CD4-positive, alpha-beta T cell treated with Interleukin-4 for 1 hour (primary cell): ENCODE measurements at regions not wholly inside any gene's neighbourhood (a gene's known extent, or its start where the extent isn't known, plus 50 kb on each side); places are given as distances from the start of the nearest gene placed in this dataset.
"Not testable (repeated sequence)": the region's sequence is repeated elsewhere in the genome, so short reads cannot be mapped to it uniquely, and the experiment has no call there.

ENCODE experiments used
- DNase-seq, 2 donors: peaks; one replicate each; pipeline ENCODE4 v3.0.0-alpha.2; 2020 to 2022

DNA sequence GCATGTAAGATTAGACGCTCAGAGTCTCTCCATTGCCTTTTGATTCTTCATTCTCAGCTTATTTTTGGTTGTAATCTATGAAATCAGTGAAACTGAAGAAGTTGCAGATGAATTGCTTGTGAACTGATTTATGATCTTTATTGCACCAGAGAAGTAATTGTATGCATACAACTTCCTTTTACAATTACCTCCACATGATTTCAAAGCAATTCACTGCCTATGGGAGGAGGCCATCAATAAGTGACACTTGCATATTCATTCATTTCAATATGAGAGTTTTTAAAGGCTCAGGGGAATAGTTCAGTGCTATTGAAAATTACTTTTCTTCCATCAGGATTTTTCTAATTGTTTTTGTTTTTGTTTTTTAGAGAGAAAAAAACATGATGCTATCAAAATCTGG lies 222.3 kb downstream of the NKX6-1 start:
- no peak for DNase-seq

DNA sequence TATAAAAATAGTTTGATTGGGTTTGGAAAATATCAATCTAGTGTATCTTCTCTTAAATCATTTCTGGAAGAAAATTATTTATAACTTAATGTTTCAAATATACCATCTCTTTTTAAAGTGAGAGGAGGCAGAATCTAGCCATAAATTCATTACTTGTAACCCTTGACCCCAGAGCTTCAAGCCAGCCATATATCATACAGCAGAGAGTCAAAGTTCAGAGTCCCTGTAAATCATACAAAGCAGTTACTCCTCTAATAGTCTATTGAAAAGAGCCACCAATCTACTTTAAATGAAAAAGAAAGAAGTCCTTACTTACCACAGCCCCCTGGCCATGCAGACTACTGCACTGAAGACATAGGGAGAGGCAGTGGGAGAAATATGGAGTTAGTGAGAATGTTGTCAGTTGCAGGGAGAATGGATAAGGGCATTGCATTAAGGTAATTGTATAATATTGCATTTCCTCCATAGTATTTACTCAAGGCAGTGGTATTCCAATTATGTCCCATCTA lies 229.5 kb downstream of the NKX6-1 start:
- DNase-seq: no peak

DNA sequence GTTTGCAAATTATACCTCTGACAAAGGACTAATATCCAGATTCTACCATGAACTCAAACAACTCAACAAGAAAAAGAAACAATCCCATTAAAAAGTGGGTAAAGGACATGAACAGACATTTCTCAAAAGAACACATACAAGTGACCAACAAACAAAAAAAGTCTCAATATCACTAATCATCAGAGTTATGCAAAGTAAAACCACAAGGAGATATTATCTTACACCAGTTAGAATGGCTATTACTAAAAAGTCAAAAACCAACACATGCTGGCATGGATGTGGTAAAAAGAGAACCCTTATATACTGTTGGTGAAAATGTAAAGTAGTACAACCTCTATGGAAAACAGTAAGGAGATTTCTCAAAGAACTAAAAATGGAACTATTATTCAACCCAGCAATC lies 234.4 kb downstream of the NKX6-1 start:
- no peak for DNase-seq

DNA sequence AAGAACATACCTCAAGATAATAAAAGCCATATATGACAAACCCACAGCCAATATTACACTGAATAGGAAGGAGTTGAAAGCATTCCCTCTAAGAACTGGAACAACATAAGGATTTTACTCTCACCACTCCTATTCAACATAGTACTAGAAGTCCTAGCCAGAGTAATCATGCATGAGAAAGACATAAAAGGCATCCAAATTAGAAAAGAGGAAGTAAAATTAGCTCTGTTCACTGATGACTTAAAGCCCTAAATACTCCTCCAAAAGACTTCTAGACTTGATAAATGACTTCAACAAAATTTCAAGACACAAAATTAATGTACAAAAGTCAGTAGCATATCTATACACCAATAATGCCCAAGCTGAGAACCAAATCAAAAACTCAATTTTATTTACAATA lies 235.7 kb downstream of the NKX6-1 start:
- no peak for DNase-seq

DNA sequence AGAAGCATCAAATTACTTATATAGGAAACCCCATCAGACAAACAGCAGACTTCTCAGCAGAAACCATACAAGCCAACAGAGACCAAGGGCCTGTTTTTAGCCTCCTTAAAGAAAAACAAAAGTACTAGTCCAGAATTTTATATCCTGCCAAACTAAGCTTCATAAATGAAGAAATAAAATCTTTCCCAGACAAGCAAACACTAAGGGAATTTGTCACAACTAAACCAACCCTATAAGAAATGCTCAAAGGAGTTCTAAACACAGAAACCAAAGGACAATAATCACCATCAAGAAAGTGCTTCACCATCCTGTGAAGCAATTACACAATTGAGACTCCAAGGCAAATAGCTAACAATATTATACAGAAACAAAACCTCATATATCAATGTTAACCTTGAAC lies 238.6 kb downstream of the NKX6-1 start:
- no peak for DNase-seq

DNA sequence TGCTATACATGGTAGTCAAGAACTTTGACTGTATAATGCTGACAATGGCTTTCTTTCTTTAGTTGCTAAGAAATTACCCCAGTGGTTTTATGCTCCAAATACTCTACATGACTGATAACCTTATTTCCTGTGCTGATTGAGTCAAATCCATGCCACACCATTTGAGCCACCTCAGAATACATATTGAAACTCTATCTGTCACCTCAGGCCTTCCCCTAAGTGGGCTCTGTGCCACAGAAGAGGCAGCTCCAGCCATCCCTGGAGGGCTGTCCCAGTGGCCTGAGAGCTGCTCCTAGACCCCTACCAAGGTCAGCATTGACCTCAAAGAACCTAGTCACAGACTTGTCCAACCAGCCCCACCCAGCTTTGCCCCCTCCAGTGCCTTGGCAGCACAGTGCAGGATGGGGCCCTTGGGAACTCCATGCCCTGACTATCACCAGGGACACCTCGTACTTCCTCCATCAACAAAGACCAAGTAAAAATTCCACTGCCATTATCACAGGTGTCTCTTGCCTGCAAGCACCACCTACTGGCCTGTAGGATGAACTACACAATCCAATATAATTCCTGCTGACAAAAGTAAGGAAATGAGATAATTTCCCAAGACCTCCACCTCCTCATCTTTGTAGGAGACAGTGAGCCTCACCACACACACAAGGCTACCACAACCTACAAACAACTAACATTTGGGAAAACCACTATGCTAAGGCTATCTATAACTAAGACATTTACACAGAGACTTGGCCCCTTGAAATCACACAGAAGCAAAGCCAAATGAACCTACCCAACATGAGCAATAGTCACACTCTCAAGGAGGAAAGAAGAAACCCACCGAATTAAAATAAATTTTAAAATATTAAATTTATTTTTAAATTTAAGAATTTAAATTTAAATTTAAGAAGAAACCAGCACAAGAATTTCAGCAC lies 239.9 kb downstream of the NKX6-1 start:
- DNase-seq: no peak

DNA sequence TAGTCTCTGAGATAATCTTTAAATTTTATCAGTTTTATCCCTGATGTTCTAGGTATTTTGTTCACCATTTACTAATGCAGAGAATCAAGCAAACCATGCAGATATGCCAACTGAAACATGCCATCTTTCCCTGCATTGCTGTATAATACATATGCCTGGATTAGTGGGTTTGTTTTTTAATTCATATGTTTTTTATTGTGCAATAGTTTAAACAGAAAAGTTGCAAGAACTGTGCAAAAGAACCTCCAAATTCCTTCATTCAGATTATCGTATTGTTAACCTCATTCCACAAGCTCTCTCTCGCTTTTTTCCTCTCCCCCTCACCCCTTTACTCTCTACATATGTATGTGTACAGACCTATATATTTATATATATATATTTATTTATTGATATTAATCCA lies 244.6 kb downstream of the NKX6-1 start:
- no peak for DNase-seq

DNA sequence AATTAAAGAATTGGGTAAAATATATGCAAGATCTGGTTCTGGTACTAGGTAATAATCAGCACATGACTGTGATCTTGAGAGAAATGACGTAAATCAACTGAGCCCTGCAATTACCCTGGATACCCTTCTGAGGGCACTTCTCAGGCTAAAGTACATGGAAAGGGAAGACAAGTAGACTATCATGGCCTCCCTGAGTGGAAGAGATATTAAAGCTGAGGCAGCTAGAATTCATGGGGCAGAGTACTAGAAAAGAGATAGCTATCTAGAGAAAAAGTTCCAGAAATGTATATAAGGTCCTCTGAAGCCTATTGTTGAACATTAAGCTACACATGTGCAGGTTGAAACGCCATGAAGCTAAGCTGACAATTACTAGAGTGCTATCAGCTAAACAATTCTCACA lies 249.6 kb downstream of the NKX6-1 start:
- DNase-seq: no peak

DNA sequence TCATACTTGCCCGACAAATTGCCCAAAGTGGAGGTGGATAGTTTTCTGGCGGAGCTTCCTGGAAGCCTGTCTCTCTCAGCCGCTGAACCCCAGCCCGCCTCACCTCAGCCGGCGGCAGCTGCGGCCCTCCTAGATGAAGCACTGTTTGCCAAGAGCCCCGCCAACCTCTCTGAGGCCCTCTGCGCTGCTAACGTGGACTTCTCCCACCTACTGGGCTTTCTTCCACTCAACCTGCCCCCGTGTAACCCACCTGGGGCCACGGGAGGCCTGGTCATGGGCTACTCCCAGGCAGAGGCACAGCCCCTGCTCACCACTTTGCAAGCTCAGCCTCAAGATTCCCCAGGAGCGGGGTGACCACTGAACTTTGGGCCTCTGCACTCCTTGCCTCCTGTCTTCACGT lies 254.1 kb downstream of the NKX6-1 start:
- DNase-seq: not testable (repeated sequence)

DNA sequence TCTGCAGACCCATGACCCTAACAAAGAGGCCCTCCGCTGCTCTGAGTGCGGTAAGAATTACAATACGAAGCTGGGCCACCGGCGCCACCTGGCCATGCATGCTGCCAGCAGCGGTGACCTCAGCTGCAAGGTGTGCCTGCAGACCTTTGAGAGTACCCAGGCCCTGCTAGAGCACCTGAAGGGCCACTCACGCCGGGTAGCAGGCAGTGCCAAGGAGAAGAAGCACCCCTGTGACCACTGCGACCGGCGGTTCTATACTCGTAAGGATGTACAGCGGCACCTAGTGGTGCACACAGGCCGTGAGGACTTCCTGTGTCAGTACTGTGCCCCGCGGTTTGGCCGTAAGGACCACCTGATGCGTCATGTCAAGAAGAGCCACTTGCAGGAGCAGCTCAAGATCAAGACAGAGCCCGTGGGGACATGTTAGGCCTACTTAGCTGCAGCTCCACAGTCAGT lies 254.7 kb downstream of the NKX6-1 start:
- not testable (repeated sequence) for DNase-seq

DNA sequence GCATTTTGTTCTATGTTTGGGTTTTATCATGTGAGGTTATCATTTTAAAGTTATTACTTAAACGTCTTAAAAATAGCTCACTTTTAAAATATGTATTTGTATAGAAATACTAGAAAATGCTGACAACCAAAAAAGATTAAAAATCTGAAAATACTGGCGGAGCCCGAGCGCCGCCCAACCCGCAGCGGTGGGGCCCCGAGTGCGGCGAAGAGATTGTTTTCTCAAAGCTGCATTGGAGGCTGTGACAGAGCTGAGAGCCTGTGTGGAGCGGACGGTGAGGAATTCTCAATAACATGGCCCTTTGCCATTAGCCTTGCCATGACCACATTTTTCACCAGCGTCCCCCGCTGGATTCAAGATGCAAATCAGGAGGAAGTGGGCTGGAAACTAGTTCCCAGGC lies 255.4 kb downstream of the NKX6-1 start:
- DNase-seq: no peak

DNA sequence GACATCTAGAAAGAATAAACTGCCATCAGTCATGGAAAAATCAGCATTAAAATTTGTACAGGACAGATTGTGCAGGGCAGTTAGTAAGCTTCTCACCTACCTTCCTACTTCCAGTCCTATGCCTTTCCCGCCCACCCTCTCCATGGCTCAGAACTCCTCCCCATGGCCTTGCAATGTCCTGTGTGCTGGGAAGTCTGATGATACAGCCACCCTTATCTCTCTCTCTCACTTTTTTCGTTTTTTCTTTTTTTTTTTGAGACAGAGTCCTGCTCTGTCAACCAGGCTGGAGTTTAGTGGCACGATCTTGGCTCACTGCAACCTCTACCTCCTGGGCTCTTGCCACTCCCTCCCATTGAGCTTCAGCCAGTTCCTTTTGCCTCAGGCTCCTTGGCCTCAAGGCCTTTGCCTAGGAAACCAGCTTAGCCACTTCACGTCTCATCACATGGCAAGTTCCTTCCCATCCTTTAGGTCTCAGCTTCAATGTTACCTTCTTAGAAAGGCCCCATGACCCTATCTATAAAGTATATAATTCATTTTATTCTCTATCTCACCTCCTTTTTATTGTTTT lies 259.7 kb downstream of the NKX6-1 start:
- DNase-seq: no peak

DNA sequence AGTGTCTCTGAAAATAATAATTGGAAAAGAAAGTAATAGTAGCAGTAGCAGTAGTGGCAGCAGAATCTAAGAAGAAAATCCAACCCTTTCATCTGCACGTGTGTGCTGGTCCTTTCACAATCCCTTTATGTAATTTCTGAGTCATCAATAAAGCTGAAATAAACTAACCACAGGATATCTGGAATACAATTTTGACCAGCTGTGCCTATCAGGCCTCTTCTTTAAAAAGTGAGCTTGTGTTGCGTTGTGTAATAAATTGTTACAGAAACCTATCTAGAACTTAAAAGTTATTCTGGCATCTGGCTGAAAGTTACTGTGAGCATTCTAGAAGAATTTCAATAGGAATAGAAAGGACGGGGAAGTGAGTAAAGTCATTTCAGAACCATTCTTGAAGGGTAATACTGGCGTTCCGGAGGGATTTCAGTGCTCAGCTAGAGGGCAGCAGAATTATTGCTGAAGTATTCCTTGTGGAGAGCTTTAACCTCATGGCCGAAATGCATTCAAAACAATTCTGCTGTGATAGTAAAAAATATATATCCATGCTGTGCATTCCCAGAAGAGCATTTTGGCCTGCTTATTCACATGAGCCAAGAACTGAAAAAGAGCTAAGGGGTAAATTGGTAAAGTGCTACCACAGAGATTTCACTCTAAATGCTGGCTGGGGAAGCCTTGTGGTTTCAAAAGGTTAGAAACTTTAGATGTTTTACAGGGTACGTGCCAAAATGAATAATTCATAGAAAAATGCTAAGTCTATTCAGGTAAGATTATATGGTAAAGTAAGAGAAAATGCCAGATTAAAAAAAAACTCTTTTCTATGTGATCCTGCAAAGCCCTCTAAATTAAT lies 260.6 kb downstream of the NKX6-1 start:
- DNase-seq: no peak

DNA sequence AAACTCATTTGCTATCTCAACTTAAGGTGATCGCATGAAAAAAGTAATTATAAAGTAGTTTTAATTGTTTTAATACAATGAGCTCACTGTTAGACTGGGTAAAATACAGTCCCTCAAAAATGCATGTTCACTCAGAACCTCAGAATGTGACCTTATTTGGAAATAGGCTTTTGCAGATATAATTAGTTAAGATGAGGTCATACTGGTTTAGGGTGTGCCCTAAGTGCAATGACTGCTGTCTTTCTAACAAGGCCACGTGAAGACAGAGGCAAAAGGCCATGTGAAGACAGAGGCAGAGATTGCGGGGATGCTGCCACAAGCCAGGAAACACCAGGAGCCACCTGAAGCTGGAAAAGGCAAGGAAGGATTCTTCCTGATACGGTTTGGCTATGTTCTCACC lies 262.1 kb downstream of the NKX6-1 start:
- DNase-seq: no peak

DNA sequence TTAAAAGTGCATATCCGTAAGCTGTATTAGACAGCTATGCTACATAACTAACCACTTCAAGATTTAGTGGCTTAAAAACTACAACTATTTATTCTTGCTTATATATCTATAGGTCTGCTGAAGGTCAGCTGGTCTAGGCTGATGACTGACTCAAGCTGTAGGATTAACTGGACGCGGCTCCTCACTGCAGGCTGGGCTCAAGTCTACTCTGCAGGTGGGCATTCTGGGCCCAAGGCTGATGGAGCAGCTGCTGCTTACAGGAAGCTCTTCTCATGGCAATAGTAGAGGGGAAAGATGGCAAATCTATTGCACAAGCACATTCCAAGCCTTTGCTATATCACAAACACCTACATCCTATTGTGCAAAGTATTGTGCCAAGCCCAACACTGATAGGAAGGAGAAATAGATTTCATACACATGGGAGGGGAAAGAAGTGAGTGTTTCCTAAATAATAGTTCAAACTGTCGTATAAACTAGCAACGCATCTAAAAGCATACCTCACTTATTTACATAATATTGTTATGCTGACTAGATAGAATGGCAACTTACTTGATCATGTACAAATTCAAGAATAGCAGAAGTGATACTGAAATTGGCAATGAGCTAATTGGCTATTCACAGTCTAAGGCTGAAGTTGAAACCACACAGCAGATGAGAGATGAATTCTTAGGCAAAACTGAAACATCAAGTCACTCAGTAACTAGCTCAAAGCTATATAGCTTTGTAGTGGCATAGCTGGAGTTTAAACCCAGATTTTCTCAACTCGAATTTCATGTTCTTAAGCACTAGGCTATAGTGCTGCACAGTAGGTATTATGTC lies 263.8 kb downstream of the NKX6-1 start:
- no peak for DNase-seq

DNA sequence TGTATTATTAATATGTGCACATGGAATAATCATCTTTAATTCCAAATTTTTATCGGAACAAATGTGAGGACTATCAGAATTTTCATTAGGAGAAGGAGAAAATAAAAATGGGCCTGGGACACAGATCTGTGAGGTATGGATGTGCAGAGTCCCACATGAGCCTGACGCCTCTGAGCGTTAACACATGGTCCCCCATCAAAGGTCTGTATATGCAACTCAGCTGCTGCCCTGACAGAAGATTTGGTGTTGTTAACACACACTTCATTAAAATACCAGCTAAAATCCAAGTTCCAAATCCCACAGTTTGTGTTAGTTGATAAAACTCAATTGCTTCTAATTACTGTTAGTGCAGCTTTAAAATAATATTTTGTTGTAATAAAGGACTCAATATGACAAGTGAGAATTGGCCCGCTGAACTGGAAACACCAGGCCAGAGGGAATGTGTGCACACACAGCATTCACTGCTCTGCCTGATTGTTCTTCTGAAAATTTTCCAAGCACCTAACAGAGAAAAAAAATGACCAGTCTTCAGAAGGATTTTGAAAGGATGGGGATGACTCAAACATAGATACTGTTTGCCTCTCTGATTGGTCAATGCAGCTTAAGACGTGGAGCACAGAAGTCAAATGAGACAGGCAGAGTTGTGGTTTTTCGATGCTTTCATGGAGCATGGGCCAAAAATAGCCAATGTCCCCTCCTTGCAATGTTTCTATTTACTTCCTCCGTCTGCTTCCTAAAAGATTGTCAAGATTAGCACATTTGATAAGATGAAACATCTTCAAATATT lies 266.6 kb downstream of the NKX6-1 start:
- DNase-seq: no peak

DNA sequence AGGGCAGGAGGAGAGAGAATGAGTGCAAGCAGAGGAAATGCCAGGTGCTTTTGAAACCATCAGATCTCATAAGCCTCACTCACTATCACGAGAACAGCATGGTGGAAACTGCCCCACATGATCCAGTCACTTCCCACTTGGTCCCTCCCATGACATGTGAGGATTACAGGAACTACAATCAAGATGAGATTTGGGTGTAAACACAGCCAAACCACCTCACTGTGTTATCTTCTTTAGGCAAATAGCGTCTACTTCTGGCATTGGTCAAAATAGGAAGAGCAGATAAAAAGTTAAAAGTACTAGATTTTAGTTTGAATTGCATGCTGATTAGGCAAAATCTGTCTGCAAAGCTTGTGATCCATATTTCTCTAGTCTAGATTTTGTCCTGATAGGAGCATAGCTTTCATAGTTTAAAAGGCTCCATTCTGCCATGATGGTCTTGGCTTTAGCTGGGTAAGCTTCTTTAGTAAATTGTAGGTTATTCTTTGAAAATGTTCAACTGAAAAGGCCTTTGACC lies 267.5 kb downstream of the NKX6-1 start:
- DNase-seq: no peak

DNA sequence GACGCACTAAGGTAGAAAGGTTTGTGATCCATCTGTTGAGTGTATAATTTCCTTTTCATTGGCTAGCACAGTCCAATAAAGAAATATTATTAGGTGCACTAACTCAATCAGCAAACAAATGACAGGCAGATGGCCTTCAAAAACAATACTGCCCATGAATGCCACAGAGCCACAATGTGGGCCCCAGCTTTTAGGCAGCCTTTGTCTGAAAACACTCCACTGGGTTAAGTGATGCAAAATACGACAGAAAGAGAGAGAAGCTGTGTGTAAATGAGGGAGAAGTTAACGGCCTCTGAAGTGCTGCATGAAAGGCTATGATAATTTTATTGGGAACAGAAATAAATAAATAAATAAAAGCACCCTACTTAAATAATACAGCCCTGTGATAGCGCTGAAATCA lies 274.6 kb downstream of the NKX6-1 start:
- DNase-seq: no peak

DNA sequence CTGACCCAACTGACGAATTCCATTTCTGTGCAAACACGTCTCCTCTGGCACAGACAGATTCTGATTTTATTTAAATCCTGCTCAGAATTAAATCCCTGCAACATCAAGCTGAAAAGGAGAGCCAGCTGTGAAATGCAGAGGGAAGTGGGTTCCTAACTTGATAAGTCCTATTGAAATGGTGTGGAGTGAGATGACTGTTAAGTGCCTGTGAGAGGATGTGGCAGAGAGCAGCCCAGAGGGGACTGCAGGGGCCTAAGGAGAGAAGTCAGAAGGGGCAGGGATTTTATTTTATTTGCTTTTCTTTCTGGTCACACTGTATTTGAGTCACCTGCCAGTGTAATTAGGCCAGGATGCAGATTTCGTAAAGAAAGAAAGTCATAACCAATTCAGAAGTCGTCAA lies 277.4 kb downstream of the NKX6-1 start:
- no peak for DNase-seq

DNA sequence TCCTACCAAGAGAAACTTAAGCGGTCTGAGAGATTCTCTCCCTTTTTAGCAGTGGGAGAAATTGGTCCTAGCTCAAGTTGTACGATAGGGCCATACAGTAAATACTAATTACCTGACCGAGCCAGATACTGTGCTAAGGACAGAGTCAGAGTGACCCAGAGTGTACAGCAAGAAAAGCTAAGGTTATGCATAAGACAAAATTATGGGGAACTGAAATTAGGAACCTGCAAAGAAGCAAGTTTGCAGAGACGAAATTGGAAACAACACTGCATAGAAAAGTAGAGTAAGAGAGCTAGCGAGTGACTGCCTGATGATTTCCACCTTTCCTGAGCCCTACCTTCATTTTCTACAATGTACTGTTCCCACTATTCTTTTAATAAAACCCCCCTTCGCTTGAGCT lies 278.1 kb downstream of the NKX6-1 start:
- no peak for DNase-seq

DNA sequence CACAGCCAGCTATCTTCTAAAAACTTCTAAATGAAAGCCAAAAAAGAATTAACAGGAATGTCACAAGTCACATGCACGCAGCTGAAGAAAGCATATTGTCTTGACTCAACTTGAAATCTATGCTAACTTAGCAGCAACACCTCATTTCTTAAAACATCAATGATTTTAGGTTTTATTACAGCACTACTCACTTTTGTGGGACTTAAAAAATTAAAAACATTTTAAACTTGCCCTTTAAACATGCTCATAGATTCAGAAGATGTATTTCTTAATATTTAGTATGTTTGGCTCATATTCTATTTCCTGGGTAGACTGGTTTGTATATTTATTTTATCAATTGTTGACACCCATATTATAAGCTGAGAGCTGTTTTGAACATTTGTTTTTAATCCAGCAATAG lies 279.4 kb downstream of the NKX6-1 start:
- DNase-seq: no peak
